Esophagus muscularis mucosa (tissue), 3 donors: ENCODE measurements at regions not wholly inside any gene's neighbourhood (a gene's known extent, or its start where the extent isn't known, plus 50 kb on each side); places are given as distances from the start of the nearest gene placed in this dataset.

Experiments used
- POLR2A ChIP-seq: fragments of 450-650 bp; IDR thresholded peaks from one replicate; pipeline ENCODE4 v1.6.1; 2017; ENCODE audit warnings: antibody characterized with exemption, moderate library complexity, mild to moderate bottlenecking, low read depth
- TF ChIP-seq, protein P1 (sequence below), 3 experiments: fragments of 200-600 bp in 2 of 3; fragments of 450-650 bp in 1 of 3; sonication (generic) in 2 of 3; IDR thresholded peaks; one replicate each; pipeline ENCODE4 v1.5.1; 2017 to 2019; ENCODE audit warnings: antibody characterized with exemption in 3 of 3, mild to moderate bottlenecking in 2 of 3, moderate library complexity in 1 of 3

DNA sequence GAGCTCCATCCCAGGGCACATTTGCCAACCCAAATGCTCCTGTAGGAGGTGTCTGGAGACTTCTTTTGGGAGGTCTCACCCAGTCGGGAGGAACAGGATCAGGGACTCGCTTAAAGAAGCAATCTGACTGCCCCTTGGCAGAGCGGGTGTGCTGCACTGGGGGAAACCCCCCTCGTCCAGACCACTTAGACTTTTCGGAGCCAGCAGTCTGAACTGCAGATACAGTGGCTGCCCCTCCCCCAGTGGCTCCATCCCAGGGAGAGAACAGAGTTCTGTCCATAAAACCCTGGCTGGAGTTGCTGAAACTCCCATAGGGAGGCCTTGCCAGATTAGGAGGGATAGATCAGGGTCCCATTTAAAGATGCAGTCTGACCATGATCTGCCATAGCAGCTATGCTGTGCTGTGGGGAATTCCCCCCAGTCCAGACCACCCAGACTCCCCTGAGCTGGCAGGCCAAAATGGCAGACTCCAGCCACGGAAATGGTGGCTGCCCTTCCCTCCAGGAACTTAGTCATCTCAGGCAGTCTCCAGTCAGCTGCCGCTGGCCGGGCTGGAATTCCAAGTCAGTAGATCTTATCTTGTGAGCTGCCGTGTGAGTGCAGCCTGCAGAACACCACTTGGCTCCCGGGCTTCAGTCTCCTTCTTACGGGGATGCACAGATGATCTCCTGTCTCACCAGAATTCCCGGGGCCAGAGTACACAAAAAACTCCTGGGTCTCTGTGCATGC is 278.1 kb upstream of the SASH1 start:
- no peak for TF ChIP-seq POLR2A
- TF ChIP-seq, protein P1, sequence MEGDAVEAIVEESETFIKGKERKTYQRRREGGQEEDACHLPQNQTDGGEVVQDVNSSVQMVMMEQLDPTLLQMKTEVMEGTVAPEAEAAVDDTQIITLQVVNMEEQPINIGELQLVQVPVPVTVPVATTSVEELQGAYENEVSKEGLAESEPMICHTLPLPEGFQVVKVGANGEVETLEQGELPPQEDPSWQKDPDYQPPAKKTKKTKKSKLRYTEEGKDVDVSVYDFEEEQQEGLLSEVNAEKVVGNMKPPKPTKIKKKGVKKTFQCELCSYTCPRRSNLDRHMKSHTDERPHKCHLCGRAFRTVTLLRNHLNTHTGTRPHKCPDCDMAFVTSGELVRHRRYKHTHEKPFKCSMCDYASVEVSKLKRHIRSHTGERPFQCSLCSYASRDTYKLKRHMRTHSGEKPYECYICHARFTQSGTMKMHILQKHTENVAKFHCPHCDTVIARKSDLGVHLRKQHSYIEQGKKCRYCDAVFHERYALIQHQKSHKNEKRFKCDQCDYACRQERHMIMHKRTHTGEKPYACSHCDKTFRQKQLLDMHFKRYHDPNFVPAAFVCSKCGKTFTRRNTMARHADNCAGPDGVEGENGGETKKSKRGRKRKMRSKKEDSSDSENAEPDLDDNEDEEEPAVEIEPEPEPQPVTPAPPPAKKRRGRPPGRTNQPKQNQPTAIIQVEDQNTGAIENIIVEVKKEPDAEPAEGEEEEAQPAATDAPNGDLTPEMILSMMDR (IDR thresholded peaks at IDR 0.05): no peak
